Thyroid gland (tissue), 4 donors: ENCODE measurements at regions not wholly inside any gene's neighbourhood (a gene's known extent, or its start where the extent isn't known, plus 50 kb on each side); places are given as distances from the start of the nearest gene placed in this dataset.

Experiments
- POLR2A ChIP-seq, 2 donors: fragments of 450-650 bp; IDR thresholded peaks; one replicate each; pipeline ENCODE4 v1.6.1; 2017; ENCODE audit warnings: antibody characterized with exemption in 2 of 2, mild to moderate bottlenecking in 2 of 2, moderate library complexity in 1 of 2
- TF ChIP-seq, protein P1 (sequence below), 6 experiments: fragments of 200-600 bp in 3 of 6; fragments of 450-650 bp in 3 of 6; sonication (generic) in 3 of 6; IDR thresholded peaks; one replicate each; pipeline ENCODE4 v1.5.1; 2016 to 2019; ENCODE audit warnings: antibody characterized with exemption in 6 of 6, mild to moderate bottlenecking in 2 of 6, inconsistent platforms in 1 of 6, moderate library complexity in 1 of 6

DNA sequence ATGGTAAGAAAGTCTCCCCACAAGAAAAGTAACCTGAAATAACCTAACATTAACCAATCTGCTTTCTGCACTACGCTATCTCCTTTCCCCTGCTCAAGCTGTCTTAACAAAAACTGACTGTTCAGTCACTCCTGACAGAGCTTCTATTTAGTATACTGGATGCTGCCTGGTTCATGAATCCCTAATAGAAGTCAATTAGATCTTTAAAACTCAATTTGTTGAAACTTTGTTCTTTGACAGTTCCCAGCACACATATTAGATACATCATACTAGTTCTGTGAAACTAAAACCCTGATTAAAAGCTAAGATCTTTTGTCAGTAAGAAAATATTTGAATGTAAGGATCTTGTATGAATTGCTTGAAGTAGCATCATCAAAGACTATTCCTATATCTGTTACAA, 287.4 kb downstream of the RBM43 start:
- TF ChIP-seq, protein P1, sequence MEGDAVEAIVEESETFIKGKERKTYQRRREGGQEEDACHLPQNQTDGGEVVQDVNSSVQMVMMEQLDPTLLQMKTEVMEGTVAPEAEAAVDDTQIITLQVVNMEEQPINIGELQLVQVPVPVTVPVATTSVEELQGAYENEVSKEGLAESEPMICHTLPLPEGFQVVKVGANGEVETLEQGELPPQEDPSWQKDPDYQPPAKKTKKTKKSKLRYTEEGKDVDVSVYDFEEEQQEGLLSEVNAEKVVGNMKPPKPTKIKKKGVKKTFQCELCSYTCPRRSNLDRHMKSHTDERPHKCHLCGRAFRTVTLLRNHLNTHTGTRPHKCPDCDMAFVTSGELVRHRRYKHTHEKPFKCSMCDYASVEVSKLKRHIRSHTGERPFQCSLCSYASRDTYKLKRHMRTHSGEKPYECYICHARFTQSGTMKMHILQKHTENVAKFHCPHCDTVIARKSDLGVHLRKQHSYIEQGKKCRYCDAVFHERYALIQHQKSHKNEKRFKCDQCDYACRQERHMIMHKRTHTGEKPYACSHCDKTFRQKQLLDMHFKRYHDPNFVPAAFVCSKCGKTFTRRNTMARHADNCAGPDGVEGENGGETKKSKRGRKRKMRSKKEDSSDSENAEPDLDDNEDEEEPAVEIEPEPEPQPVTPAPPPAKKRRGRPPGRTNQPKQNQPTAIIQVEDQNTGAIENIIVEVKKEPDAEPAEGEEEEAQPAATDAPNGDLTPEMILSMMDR (IDR thresholded peaks at IDR 0.05) = no peak
- no peak for TF ChIP-seq POLR2A (IDR thresholded peaks at IDR 0.05)
